IPS-20b (cell line): ENCODE measurements at regions not wholly inside any gene's neighbourhood (a gene's known extent, or its start where the extent isn't known, plus 50 kb on each side); places are given as distances from the start of the nearest gene placed in this dataset.

Experiments used
- H3K27ac ChIP-seq: one replicate; pipeline ENCODE4 v1.5.1; 2013; ENCODE audit warnings: low read length
- H3K27me3 ChIP-seq: 2 replicates; pipeline ENCODE4 v1.6.1; 2013; ENCODE audit warnings: mild to moderate bottlenecking, low read length, inconsistent platforms; ENCODE audit not compliant: insufficient read depth
- H3K36me3 ChIP-seq: 2 replicates; pipeline ENCODE4 v1.6.1; 2013; ENCODE audit warnings: low read depth, mild to moderate bottlenecking, inconsistent platforms, low read length, moderate library complexity; ENCODE audit not compliant: insufficient read depth
- H3K4me1 ChIP-seq: 2 replicates; pipeline ENCODE4 v1.6.1; 2013; ENCODE audit warnings: mild to moderate bottlenecking, control low read depth, inconsistent platforms, low read length, moderate library complexity; ENCODE audit not compliant: insufficient read depth
- H3K4me3 ChIP-seq: 2 replicates; pipeline ENCODE4 v1.5.1; 2013; ENCODE audit warnings: mild to moderate bottlenecking, low read length, inconsistent platforms
- H3K9ac ChIP-seq: 2 replicates; pipeline ENCODE4 v1.6.1; 2013; ENCODE audit warnings: low read depth, mild to moderate bottlenecking, inconsistent platforms, low read length, moderate library complexity
- H3K9me3 ChIP-seq: 2 replicates; pipeline ENCODE4 v1.6.1; 2013; ENCODE audit warnings: mild to moderate bottlenecking, low read depth, low read length, inconsistent platforms; ENCODE audit not compliant: insufficient read depth

DNA sequence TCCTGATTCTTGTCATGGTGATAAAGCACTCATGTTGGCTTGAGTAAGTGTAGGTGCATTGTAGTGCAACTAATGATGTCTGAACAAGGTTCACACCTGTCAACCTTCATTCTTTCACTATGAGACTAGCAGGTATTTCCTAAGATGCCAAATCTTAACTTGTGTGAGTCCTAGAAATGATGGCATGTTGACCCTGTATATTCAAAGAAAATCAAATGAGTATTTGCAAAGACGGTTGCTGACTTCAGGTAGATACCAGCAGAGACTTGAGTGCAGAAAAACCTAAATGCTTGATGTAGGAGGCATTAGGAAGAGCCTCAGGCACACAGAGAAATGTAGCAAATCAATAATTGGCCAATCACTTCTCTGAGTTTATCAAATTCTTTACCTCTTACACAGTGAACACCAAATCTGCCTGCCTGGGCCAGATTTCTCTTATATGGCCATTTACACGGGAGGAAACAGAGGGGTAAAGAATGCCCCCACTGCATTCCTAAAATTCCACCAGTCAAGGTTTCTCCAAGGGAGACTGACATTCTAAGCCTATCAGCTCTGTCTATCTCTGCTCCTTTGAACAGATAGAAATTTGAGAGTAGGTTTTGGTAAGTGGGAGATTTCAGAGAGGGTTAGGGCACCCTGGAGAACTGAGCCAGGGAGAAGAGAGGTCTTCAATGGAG is 488.6 kb upstream of the WWC1 start:
- no peak overlapping the region for H3K4me3 ChIP-seq
- no peak overlapping the region for H3K27ac ChIP-seq
- no peaks in the 10 kb centered on the region for H3K9me3 ChIP-seq
- no peak overlapping the region for H3K9ac ChIP-seq
- H3K27me3 ChIP-seq: no peaks in the 10 kb centered on the region
- no peaks in the 10 kb centered on the region for H3K36me3 ChIP-seq
- peaks cover 12% of the 10 kb centered on the region for H3K4me1 ChIP-seq

GRCh38 chr5:167804512-167805220 is 486.8 kb upstream of the WWC1 start:
- H3K36me3 ChIP-seq: no peaks in the 10 kb centered on the region
- peaks cover 12% of the 10 kb centered on the region for H3K4me1 ChIP-seq
- no peak overlapping the region for H3K4me3 ChIP-seq
- H3K27me3 ChIP-seq: no peaks in the 10 kb centered on the region
- no peak overlapping the region for H3K9ac ChIP-seq
- no peaks in the 10 kb centered on the region for H3K9me3 ChIP-seq
- no peak overlapping the region for H3K27ac ChIP-seq

GRCh38 chr5:167810573-167810972 is 480.9 kb upstream of the WWC1 start:
- Histone ChIP-seq H3K4me3 (no peak overlapping the region), H3K27ac (no peak overlapping the region), H3K9ac (no peak overlapping the region), H3K9me3 (no peaks in the 10 kb centered on the region), H3K4me1 (peaks cover 8% of the 10 kb centered on the region; the same call in 1 of the 2 replicates), H3K27me3 (no peaks in the 10 kb centered on the region), H3K36me3 (no peaks in the 10 kb centered on the region)

GRCh38 chr5:167812871-167813270 is 478.6 kb upstream of the WWC1 start:
- Histone ChIP-seq H3K9me3 (no peaks in the 10 kb centered on the region), H3K4me3 (no peak overlapping the region), H3K36me3 (no peaks in the 10 kb centered on the region), H3K27me3 (no peaks in the 10 kb centered on the region), H3K27ac (no peak overlapping the region), H3K9ac (no peak overlapping the region), H3K4me1 (peaks cover 8% of the 10 kb centered on the region; the same call in 1 of the 2 replicates)

- Histone ChIP-seq H3K9me3 (no peaks in the 10 kb centered on the region), H3K9ac (no peak overlapping the region), H3K4me3 (no peak overlapping the region), H3K4me1 (peaks cover 8% of the 10 kb centered on the region; the same call in 1 of the 2 replicates), H3K27ac (no peak overlapping the region), H3K36me3 (no peaks in the 10 kb centered on the region), H3K27me3 (no peaks in the 10 kb centered on the region)
Measured at GRCh38 chr5:167813389-167813788, 478.1 kb upstream of the WWC1 start.

- H3K27me3 ChIP-seq: no peaks in the 10 kb centered on the region
- H3K4me1 ChIP-seq: peaks cover 8% of the 10 kb centered on the region; the same call in 1 of the 2 replicates
- no peaks in the 10 kb centered on the region for H3K36me3 ChIP-seq
- no peak overlapping the region for H3K4me3 ChIP-seq
- no peak overlapping the region for H3K27ac ChIP-seq
- no peaks in the 10 kb centered on the region for H3K9me3 ChIP-seq
- no peak overlapping the region for H3K9ac ChIP-seq
Measured at GRCh38 chr5:167814040-167814439, 477.4 kb upstream of the WWC1 start.

GRCh38 chr5:167814828-167815227 is 476.6 kb upstream of the WWC1 start:
- H3K9ac ChIP-seq: no peak overlapping the region
- no peak overlapping the region for H3K4me3 ChIP-seq
- H3K27me3 ChIP-seq: no peaks in the 10 kb centered on the region
- peaks cover 7% of the 10 kb centered on the region; the same call in 1 of the 2 replicates for H3K4me1 ChIP-seq
- H3K36me3 ChIP-seq: no peaks in the 10 kb centered on the region
- H3K27ac ChIP-seq: no peak overlapping the region
- no peaks in the 10 kb centered on the region for H3K9me3 ChIP-seq

GRCh38 chr5:167816354-167816753 is 475.1 kb upstream of the WWC1 start:
- peaks cover 4% of the 10 kb centered on the region; the same call in 1 of the 2 replicates for H3K4me1 ChIP-seq
- H3K27me3 ChIP-seq: no peaks in the 10 kb centered on the region
- H3K4me3 ChIP-seq: no peak overlapping the region
- H3K9me3 ChIP-seq: no peaks in the 10 kb centered on the region
- no peak overlapping the region for H3K9ac ChIP-seq
- H3K27ac ChIP-seq: no peak overlapping the region
- H3K36me3 ChIP-seq: no peaks in the 10 kb centered on the region

DNA sequence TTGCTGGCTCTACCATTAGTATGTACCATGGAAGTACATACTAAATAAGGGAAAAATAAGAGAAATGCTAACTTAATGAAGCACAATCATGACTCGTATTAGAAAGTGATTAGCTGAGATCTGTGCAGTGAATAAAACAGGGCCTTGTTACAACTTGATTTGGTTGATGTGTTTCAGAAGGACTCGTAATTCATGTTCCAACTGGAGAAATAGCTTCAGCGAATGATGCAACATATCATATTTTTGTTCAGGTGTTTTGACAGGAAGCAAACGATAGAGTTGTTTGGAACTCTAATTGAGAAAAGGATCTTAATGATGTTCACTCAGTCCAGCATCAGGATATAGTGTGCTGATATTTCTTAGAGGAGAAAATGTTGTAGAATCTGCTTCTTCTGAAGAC is 474.6 kb upstream of the WWC1 start:
- H3K27me3 ChIP-seq: no peaks in the 10 kb centered on the region
- no peaks in the 10 kb centered on the region for H3K9me3 ChIP-seq
- peaks cover 4% of the 10 kb centered on the region; the same call in 1 of the 2 replicates for H3K4me1 ChIP-seq
- H3K36me3 ChIP-seq: no peaks in the 10 kb centered on the region
- no peak overlapping the region for H3K27ac ChIP-seq
- H3K4me3 ChIP-seq: no peak overlapping the region
- no peak overlapping the region for H3K9ac ChIP-seq

GRCh38 chr5:167819406-167819805 is 472.0 kb upstream of the WWC1 start:
- Histone ChIP-seq H3K9ac (no peak overlapping the region), H3K9me3 (0 out of 2 replicates have a peak, but pooled peaks cover 3% of the 10 kb centered on the region), H3K4me3 (no peak overlapping the region), H3K27ac (no peak overlapping the region), H3K4me1 (peaks cover 4% of the 10 kb centered on the region; the same call in 1 of the 2 replicates), H3K27me3 (no peaks in the 10 kb centered on the region), H3K36me3 (no peaks in the 10 kb centered on the region)

DNA sequence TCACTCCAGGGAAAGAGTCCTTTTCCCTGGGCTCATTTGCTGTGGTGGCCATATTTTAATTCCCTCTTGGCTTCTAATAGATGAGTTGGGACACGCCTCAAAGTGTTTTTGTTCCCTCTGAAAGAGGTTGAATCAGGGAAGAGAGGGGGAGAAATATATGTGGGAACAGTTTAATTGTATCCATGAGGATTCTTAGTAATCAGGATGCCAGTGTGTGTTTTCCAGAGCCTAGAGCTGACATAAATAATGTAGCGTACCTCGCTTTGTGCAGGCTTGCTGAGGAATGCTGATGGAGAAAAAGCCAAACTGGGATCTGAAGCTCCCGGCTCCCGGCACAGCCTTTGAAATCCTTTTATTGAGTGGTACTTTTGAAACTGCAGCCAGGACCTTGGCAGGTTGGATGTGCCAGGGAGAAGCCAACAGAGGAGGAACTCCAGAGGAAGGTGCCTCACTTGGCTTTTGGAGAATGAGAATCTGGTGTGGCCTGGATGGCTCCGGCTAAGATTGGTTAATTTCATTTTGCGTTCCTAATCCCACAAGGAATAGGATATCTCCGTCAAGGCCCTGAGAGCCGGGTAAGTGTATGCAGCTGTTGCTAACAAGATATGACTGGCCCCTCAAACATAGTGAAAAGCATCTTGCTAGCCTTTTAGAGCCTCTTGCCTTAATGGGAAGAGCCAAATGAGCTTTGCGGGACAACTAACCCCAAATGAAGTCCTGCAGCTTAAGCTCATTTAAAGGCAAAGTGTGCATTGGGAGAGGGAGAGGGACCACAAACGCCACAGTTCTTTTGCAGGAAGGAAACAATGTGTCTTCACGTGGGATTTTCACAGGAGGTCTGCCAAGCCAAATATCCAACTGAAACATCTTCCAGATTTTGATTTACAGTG is 471.1 kb upstream of the WWC1 start:
- Histone ChIP-seq H3K9me3 (0 out of 2 replicates have a peak, but pooled peaks cover 3% of the 10 kb centered on the region), H3K4me1 (no peaks in the 10 kb centered on the region), H3K36me3 (no peaks in the 10 kb centered on the region), H3K9ac (no peak overlapping the region), H3K27me3 (no peaks in the 10 kb centered on the region), H3K27ac (no peak overlapping the region), H3K4me3 (no peak overlapping the region)
